ENCODE measurements at regions not wholly inside any gene's neighbourhood (a gene's known extent, or its start where the extent isn't known, plus 50 kb on each side); places are given as distances from the start of the nearest gene placed in this dataset.

GRCh38 chr14:21974741-21975140, 301.1 kb upstream of the OR4E1 start:
- DNase-seq (ENCODE audit: extremely low spot score), result no peak
- ChIA-PET POLR2A (no interaction called here), CTCF (no interaction called here)
- TF ChIP-seq, protein P1, sequence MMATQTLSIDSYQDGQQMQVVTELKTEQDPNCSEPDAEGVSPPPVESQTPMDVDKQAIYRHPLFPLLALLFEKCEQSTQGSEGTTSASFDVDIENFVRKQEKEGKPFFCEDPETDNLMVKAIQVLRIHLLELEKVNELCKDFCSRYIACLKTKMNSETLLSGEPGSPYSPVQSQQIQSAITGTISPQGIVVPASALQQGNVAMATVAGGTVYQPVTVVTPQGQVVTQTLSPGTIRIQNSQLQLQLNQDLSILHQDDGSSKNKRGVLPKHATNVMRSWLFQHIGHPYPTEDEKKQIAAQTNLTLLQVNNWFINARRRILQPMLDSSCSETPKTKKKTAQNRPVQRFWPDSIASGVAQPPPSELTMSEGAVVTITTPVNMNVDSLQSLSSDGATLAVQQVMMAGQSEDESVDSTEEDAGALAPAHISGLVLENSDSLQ (IDR thresholded peaks at IDR 0.05), result no peak
- no peak for TF ChIP-seq SUZ12 (IDR thresholded peaks at IDR 0.05)
- no peak for TF ChIP-seq FOXK2 (IDR thresholded peaks at IDR 0.05)
- no peak for TF ChIP-seq SP1 (IDR thresholded peaks at IDR 0.05)
- no peak for TF ChIP-seq CTBP1 (IDR thresholded peaks at IDR 0.05; ENCODE audit: borderline replicate concordance)
- TF ChIP-seq L3MBTL2 (conservative IDR thresholded peaks at IDR 0.05), result no peak
- no peak for TF ChIP-seq ZNF384 (IDR thresholded peaks at IDR 0.05)

DNA sequence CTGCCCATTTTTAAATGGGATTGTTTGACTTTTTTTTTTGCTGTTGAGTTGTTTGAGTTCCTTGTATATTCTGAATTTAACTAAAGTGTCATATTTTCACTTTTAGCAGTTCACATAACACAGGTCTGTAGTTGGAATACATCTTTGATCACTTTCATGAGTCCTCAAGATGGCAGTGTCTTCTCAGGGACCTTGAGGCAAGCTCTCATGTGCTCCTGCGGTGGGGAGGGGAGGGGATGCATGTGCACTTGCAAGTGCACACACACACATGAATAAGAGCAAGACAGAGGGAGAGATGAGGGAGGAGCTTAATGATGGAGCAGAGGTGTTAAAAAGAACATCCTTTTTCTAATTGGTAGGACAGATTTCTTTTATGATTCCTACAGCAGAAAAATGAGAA, 291.4 kb upstream of the OR4E1 start:
- ChIA-PET CTCF (interaction anchor here (0.7 kb wide), 1 partner anchor 43 kb away, joined by 3 read pairs; no protein-coding TSS in a partner anchor), POLR2A (no interaction called here)
- no peak for DNase-seq (ENCODE audit: extremely low spot score)
- TF ChIP-seq HDGF (IDR thresholded peaks at IDR 0.05; ENCODE audit: borderline replicate concordance) (no peak), ELF4 (IDR thresholded peaks at IDR 0.05) (no peak), FOXA1 (IDR thresholded peaks at IDR 0.05) (no peak), ZNF384 (IDR thresholded peaks at IDR 0.05) (no peak), TARDBP (IDR thresholded peaks at IDR 0.05) (no peak), FOXK2 (IDR thresholded peaks at IDR 0.05) (no peak), ARNT (IDR thresholded peaks at IDR 0.05) (no peak), LEF1 (IDR thresholded peaks at IDR 0.05; ENCODE audit: borderline replicate concordance) (no peak), FOXM1 (IDR thresholded peaks at IDR 0.05; ENCODE audit: borderline replicate concordance) (no peak), SUZ12 (IDR thresholded peaks at IDR 0.05) (no peak), BHLHE40 (IDR thresholded peaks at IDR 0.05; ENCODE audit: borderline replicate concordance) (no peak), NFRKB (IDR thresholded peaks at IDR 0.05) (no peak), SP1 (IDR thresholded peaks at IDR 0.05) (no peak), L3MBTL2 (conservative IDR thresholded peaks at IDR 0.05) (no peak)
- TF ChIP-seq, protein P1 (IDR thresholded peaks at IDR 0.05), result no peak

DNA sequence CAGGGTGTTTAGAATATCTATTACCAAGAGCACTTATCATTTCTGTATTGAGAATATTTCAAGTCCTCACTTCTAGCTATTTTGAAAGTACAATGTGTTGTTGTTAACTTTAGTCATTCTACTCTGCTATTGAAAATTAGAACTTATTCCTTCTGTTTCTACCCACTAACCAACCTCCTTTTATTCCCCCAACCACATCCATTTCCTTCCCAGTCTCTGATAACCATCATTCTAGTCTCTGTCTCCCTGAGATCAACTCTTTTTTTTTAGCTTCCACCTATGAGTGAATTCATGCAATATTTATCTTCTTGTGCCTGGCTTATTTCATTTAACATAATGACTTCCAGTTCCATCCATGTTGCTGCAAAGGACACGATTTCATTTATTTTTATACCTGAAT, 290.6 kb upstream of the OR4E1 start:
- no peak for DNase-seq (ENCODE audit: extremely low spot score)
- POLR2A ChIA-PET, result no interaction called here
- CTCF ChIA-PET, result interaction anchor here (0.5 to 1.4 kb wide), 2 partner anchors 14 to 37 kb away, joined by 3 to 5 read pairs; no protein-coding TSS in a partner anchor
- no peak for TF ChIP-seq SUZ12 (IDR thresholded peaks at IDR 0.05)
- no peak for TF ChIP-seq FOXA1 (IDR thresholded peaks at IDR 0.05)
- TF ChIP-seq, protein P1 (IDR thresholded peaks at IDR 0.05), result no peak
- TF ChIP-seq LEF1 (IDR thresholded peaks at IDR 0.05; ENCODE audit: borderline replicate concordance), result no peak
- no peak for TF ChIP-seq L3MBTL2 (conservative IDR thresholded peaks at IDR 0.05)
- TF ChIP-seq NFRKB (IDR thresholded peaks at IDR 0.05), result no peak
- no peak for TF ChIP-seq HDGF (IDR thresholded peaks at IDR 0.05; ENCODE audit: borderline replicate concordance)
- no peak for TF ChIP-seq TARDBP (IDR thresholded peaks at IDR 0.05)
- no peak for TF ChIP-seq ZNF384 (IDR thresholded peaks at IDR 0.05)
- no peak for TF ChIP-seq FOXM1 (IDR thresholded peaks at IDR 0.05; ENCODE audit: borderline replicate concordance)
- TF ChIP-seq CTBP1 (IDR thresholded peaks at IDR 0.05; ENCODE audit: borderline replicate concordance), result no peak

GRCh38 chr14:21960636-21961035, 287.0 kb upstream of the OR4E1 start:
- no peak for DNase-seq (ENCODE audit: extremely low spot score)
- CTCF ChIA-PET, result no interaction called here

DNA sequence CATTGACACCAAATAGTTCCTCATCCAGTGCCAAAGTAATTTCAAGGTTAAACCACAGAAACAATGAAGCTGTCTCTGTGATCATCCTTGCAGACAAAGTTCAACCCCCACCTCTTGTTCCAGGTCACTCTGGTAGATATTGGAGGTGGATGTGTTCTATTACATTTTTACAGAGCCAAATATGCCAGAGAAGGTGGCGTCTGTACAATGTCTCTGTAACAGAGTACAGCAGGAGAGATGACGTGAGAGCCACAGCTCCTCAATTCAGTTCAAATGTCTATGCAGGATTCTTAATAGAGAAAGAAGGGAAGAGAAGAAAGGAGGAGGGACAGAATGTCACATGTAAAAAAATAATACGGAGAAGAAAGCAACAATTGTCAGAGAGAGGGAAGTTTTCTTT, 268.3 kb upstream of the OR4E1 start:
- no peak for DNase-seq (ENCODE audit: extremely low spot score)
- TF ChIP-seq TARDBP (IDR thresholded peaks at IDR 0.05) (no peak), FOXM1 (IDR thresholded peaks at IDR 0.05; ENCODE audit: borderline replicate concordance) (no peak), SP1 (IDR thresholded peaks at IDR 0.05) (no peak)
- POLR2A ChIA-PET, result no interaction called here
- CTCF ChIA-PET, result no interaction called here

More at GRCh38 chr14:21960636-21961035, 287.0 kb upstream of the OR4E1 start:
- POLR2A ChIA-PET, result no interaction called here
- no peak for TF ChIP-seq FOXM1 (IDR thresholded peaks at IDR 0.05; ENCODE audit: borderline replicate concordance)
- no peak for TF ChIP-seq SUZ12 (IDR thresholded peaks at IDR 0.05)
- no peak for TF ChIP-seq ZNF384 (IDR thresholded peaks at IDR 0.05)
- no peak for TF ChIP-seq ELF4 (IDR thresholded peaks at IDR 0.05)
- TF ChIP-seq FOXA1 (IDR thresholded peaks at IDR 0.05), result no peak
- no peak for TF ChIP-seq TARDBP (IDR thresholded peaks at IDR 0.05)
- TF ChIP-seq SP1 (IDR thresholded peaks at IDR 0.05), result no peak
- no peak for TF ChIP-seq NFRKB (IDR thresholded peaks at IDR 0.05)
- no peak for TF ChIP-seq CTBP1 (IDR thresholded peaks at IDR 0.05; ENCODE audit: borderline replicate concordance)
- no peak for TF ChIP-seq L3MBTL2 (conservative IDR thresholded peaks at IDR 0.05)
- no peak for TF ChIP-seq LEF1 (IDR thresholded peaks at IDR 0.05; ENCODE audit: borderline replicate concordance)
- no peak for TF ChIP-seq ARNT (IDR thresholded peaks at IDR 0.05)
- no peak for TF ChIP-seq HDGF (IDR thresholded peaks at IDR 0.05; ENCODE audit: borderline replicate concordance)
- TF ChIP-seq FOXK2 (IDR thresholded peaks at IDR 0.05), result no peak
- no peak for TF ChIP-seq BHLHE40 (IDR thresholded peaks at IDR 0.05; ENCODE audit: borderline replicate concordance)

DNA sequence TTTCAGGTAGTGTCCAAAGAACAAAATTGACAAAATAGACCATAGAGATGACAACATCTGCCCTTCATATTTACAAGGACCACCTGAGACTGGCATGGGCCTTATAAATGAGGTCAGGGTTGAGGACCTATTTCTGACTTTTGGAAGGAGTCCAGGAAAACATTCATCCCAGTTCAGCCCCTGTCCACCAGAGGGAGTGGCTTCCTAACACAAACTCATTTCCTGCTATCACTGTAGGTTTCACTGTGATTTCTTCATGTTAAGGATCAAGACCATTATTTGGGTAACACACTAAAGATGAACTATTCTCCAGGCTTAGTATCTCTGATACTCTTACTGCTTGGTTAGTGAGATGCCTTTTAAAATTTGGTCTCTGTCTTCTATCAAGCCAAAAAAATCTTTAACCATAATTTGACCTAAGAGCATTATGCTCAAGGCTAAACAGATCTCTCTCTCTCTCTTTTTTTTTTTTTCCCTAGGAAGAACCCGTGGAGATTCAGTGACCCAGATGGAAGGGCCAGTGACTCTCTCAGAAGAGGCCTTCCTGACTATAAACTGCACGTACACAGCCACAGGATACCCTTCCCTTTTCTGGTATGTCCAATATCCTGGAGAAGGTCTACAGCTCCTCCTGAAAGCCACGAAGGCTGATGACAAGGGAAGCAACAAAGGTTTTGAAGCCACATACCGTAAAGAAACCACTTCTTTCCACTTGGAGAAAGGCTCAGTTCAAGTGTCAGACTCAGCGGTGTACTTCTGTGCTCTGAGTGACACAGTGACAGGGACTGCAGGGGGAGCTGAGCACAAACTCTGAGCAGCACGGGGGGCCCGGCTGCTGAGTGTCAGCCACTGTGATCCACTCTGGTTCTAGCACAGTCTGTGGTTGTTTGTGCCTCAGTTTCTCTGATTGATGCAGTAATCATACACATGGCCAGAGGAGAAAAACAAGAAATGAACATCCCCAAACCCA, 267.6 kb upstream of the OR4E1 start:
- peak; percentile 56 for DNase-seq (ENCODE audit: extremely low spot score)
- CTCF ChIA-PET, result no interaction called here
- POLR2A ChIA-PET, result no interaction called here

More for the DNA sequence above, 267.6 kb upstream of the OR4E1 start:
- TF ChIP-seq SUZ12 (IDR thresholded peaks at IDR 0.05) (no peak), HDGF (IDR thresholded peaks at IDR 0.05; ENCODE audit: borderline replicate concordance) (no peak), ELF4 (IDR thresholded peaks at IDR 0.05) (no peak), FOXM1 (IDR thresholded peaks at IDR 0.05; ENCODE audit: borderline replicate concordance) (no peak), FOXA1 (IDR thresholded peaks at IDR 0.05) (no peak), ZNF384 (IDR thresholded peaks at IDR 0.05) (no peak), BHLHE40 (IDR thresholded peaks at IDR 0.05; ENCODE audit: borderline replicate concordance) (no peak), LEF1 (IDR thresholded peaks at IDR 0.05; ENCODE audit: borderline replicate concordance) (no peak), TARDBP (IDR thresholded peaks at IDR 0.05) (no peak), NFRKB (IDR thresholded peaks at IDR 0.05) (no peak), ARNT (IDR thresholded peaks at IDR 0.05) (no peak), SP1 (IDR thresholded peaks at IDR 0.05) (no peak), FOXK2 (IDR thresholded peaks at IDR 0.05) (no peak), L3MBTL2 (conservative IDR thresholded peaks at IDR 0.05) (no peak), CTBP1 (IDR thresholded peaks at IDR 0.05; ENCODE audit: borderline replicate concordance) (no peak)
- TF ChIP-seq, protein P1 (IDR thresholded peaks at IDR 0.05), result no peak

All from HEK293T (cell line).